Chondrocyte (in vitro differentiated cells): ENCODE measurements at regions not wholly inside any gene's neighbourhood (a gene's known extent, or its start where the extent isn't known, plus 50 kb on each side); places are given as distances from the start of the nearest gene placed in this dataset.

Experiments used
- DNase-seq: peaks from one replicate; pipeline ENCODE4 v3.0.0; 2021; ENCODE audit warnings: mixed read lengths, low spot score
- H3K27ac Mint-ChIP-seq: one replicate; pipeline ENCODE4 v1.8.0; 2021; ENCODE audit warnings: mild to moderate bottlenecking, moderate library complexity, mixed read lengths; ENCODE audit not compliant: unreplicated experiment
- H3K27me3 Mint-ChIP-seq: 2 replicates; pipeline ENCODE4 v1.8.0; 2021; ENCODE audit warnings: low read depth, mixed read lengths
- H3K36me3 Mint-ChIP-seq: 2 replicates; pipeline ENCODE4 v1.8.0; 2021; ENCODE audit warnings: low read depth, mixed read lengths
- H3K4me1 Mint-ChIP-seq: 2 replicates; pipeline ENCODE4 v1.8.0; 2021; ENCODE audit warnings: low read depth, mild to moderate bottlenecking, mixed read lengths
- H3K4me3 Mint-ChIP-seq: one replicate; pipeline ENCODE4 v1.8.0; 2021; ENCODE audit warnings: mild to moderate bottlenecking, moderate library complexity, mixed read lengths; ENCODE audit not compliant: unreplicated experiment
- H3K9me3 Mint-ChIP-seq: 2 replicates; pipeline ENCODE4 v1.8.0; 2021; ENCODE audit warnings: low read depth, mixed read lengths
- CTCF ChIP-seq: fragments of 200-600 bp; sonication (generic); IDR thresholded peaks from 2 replicates; pipeline ENCODE4 v1.5.0; 2021; ENCODE audit warnings: antibody characterized with exemption, mild to moderate bottlenecking, moderate library complexity

- no peaks in the 10 kb centered on the region for H3K36me3 Mint-ChIP-seq
- H3K27ac Mint-ChIP-seq = no peak overlapping the region
- no peak for DNase-seq
- H3K4me1 Mint-ChIP-seq = no peaks in the 10 kb centered on the region
- H3K27me3 Mint-ChIP-seq = no peaks in the 10 kb centered on the region
- peaks cover 5% of the 10 kb centered on the region for H3K9me3 Mint-ChIP-seq
- no peak for TF ChIP-seq CTCF
- H3K4me3 Mint-ChIP-seq = no peak overlapping the region
Observed at GRCh38 chr14:38505973-38506249, 250.0 kb upstream of the CLEC14A start.

- TF ChIP-seq CTCF = no peak
- no peak overlapping the region for H3K4me3 Mint-ChIP-seq
- H3K9me3 Mint-ChIP-seq = peaks cover under 1% of the 10 kb centered on the region
- peaks cover 3% of the 10 kb centered on the region for H3K27me3 Mint-ChIP-seq
- DNase-seq = no peak
- no peaks in the 10 kb centered on the region for H3K36me3 Mint-ChIP-seq
- no peaks in the 10 kb centered on the region for H3K4me1 Mint-ChIP-seq
- no peak overlapping the region for H3K27ac Mint-ChIP-seq
Observed at GRCh38 chr14:38505221-38505972, 249.5 kb upstream of the CLEC14A start.

DNA sequence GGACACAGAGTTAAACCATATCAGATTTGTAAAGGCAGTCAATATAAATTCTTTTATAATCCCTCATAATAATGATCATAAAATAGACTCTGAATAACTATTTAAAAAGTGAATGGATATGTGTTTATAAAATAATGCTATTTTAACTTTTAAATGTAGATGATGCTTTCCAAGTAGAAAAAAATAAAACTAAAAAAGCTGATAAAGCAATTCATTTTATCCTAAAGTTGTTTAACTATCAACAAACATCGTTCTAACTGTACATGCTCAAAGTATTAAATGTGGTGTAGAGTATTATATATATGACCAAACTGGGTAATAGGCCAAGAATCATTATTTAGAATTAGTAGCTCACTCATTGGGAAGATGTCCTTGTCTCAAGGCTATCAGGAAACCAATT lies 248.3 kb upstream of the CLEC14A start:
- no peak for TF ChIP-seq CTCF
- Mint-ChIP-seq H3K4me1 (no peaks in the 10 kb centered on the region), H3K27me3 (peaks cover 3% of the 10 kb centered on the region), H3K9me3 (no peaks in the 10 kb centered on the region), H3K27ac (no peak overlapping the region), H3K4me3 (no peak overlapping the region), H3K36me3 (no peaks in the 10 kb centered on the region)
- no peak for DNase-seq

- no peak for TF ChIP-seq CTCF
- no peak for DNase-seq
- Mint-ChIP-seq H3K9me3 (no peaks in the 10 kb centered on the region), H3K27me3 (peaks cover 3% of the 10 kb centered on the region), H3K36me3 (no peaks in the 10 kb centered on the region), H3K27ac (no peak overlapping the region), H3K4me1 (no peaks in the 10 kb centered on the region), H3K4me3 (no peak overlapping the region)
Observed at GRCh38 chr14:38502239-38502638, 246.3 kb upstream of the CLEC14A start.

DNA sequence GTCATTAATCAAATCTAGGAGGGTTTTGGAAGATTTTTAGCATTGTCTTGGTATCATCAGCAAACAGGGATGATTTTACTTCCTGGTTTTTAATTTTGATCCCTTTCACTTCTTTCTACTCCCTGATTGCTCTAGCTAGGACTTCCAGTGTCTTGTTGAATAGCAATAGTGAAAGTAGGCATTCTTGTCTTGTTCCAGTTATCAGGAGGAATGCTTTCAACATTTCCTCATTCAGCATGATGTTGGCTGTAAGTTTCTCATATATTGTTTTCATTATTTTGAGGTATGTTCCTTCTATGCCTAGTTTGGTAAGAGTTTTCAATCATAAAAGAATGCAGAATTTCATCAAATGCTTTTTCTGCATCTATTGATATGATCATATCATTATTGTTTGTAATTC lies 244.2 kb upstream of the CLEC14A start:
- Mint-ChIP-seq H3K27ac (no peak overlapping the region), H3K36me3 (no peaks in the 10 kb centered on the region), H3K9me3 (no peaks in the 10 kb centered on the region), H3K4me3 (no peak overlapping the region), H3K4me1 (no peaks in the 10 kb centered on the region), H3K27me3 (peaks cover 3% of the 10 kb centered on the region)
- no peak for TF ChIP-seq CTCF
- no peak for DNase-seq
